ENCODE measurements at regions not wholly inside any gene's neighbourhood (a gene's known extent, or its start where the extent isn't known, plus 50 kb on each side); places are given as distances from the start of the nearest gene placed in this dataset.

DNA sequence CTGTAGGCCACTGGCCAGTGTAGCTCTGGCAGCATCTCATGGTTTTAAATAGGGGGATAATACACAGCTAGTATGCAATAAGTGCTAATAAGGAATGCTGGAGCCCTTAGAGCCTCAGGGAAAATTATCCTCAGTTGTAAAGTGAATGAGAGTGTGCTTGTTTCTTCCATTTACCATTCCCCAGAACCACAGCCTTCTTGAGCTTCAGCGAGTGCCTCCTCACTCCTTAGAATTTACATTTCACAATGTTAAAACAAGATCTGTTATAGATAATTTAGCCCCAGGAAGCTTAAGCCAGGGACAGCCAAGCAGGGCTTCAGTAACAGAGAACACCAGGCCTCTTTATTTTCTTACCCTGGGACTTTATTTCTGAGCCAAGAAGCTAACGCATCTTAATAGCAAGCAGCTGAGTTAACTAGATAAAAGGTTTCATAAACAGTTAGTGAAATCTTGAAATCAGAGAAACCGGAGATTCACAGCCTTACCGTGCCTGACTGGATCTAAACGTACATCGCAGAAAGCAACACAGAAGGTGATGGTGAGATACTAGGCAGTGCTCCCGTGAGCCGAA, 535.2 kb downstream of the TDRD15 start (continued):
- TF ChIP-seq FOXK1 (CRISPR knock-in tag; IDR thresholded peaks at IDR 0.05), result no peak

DNA sequence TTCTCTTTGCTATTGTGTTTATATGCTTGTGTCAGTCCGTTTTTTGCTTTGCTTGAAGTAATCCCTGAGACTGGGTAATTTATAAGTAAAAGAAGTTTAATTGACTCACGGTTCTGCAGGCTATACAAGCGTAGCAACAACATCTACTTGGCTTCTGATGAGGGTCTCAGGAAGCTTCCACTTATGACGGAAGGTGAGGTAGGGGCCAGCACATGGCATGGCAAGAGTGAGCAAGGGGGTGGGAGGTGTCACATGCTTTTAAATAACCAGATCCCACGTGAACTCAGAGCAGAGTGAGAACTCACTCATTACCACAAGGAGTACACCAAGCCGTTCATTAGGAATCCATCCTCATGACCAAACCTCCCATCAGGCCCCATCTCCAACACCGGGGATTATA, 540.3 kb downstream of the TDRD15 start:
- ChIA-PET CTCF (no interaction called here), POLR2A (no interaction called here)
- no peak for ATAC-seq
- peaks cover 4% of the 10 kb centered on the region; the same call in 1 of the 2 replicates for H3K27me3 Mint-ChIP-seq (ENCODE audit: low read depth)
- H3K9me3 Mint-ChIP-seq, result 0 out of 2 replicates have a peak, but pooled peaks cover 3% of the 10 kb centered on the region
- TF ChIP-seq, protein P1, sequence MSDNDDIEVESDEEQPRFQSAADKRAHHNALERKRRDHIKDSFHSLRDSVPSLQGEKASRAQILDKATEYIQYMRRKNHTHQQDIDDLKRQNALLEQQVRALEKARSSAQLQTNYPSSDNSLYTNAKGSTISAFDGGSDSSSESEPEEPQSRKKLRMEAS (CRISPR knock-in tag; IDR thresholded peaks at IDR 0.05), result no peak
- TF ChIP-seq FOXP1 (CRISPR knock-in tag; IDR thresholded peaks at IDR 0.05; ENCODE audit: borderline replicate concordance), result no peak
- TF ChIP-seq TP53 (CRISPR knock-in tag; IDR thresholded peaks at IDR 0.05), result no peak
- TF ChIP-seq, protein P2, sequence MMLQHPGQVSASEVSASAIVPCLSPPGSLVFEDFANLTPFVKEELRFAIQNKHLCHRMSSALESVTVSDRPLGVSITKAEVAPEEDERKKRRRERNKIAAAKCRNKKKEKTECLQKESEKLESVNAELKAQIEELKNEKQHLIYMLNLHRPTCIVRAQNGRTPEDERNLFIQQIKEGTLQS (CRISPR knock-in tag; conservative IDR thresholded peaks at IDR 0.05), result no peak
- TF ChIP-seq PRRX2 (CRISPR knock-in tag; IDR thresholded peaks at IDR 0.05), result no peak
- no peak for TF ChIP-seq GABPB1 (CRISPR knock-in tag; IDR thresholded peaks at IDR 0.05)
- no peak for TF ChIP-seq OVOL2 (CRISPR knock-in tag; IDR thresholded peaks at IDR 0.05; ENCODE audit: borderline replicate concordance)
- TF ChIP-seq, protein P3, sequence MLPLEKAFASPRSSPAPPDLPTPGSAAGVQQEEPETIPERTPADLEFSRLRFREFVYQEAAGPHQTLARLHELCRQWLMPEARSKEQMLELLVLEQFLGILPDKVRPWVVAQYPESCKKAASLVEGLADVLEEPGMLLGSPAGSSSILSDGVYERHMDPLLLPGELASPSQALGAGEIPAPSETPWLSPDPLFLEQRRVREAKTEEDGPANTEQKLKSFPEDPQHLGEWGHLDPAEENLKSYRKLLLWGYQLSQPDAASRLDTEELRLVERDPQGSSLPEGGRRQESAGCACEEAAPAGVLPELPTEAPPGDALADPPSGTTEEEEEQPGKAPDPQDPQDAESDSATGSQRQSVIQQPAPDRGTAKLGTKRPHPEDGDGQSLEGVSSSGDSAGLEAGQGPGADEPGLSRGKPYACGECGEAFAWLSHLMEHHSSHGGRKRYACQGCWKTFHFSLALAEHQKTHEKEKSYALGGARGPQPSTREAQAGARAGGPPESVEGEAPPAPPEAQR (CRISPR knock-in tag; IDR thresholded peaks at IDR 0.05), result no peak
- TF ChIP-seq MYBL2 (CRISPR knock-in tag; IDR thresholded peaks at IDR 0.05), result no peak
- TF ChIP-seq, protein P4, sequence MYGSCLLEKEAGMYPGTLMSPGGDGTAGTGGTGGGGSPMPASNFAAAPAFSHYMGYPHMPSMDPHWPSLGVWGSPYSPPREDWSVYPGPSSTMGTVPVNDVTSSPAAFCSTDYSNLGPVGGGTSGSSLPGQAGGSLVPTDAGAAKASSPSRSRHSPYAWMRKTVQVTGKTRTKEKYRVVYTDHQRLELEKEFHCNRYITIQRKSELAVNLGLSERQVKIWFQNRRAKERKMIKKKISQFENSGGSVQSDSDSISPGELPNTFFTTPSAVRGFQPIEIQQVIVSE (CRISPR knock-in tag; IDR thresholded peaks at IDR 0.05; ENCODE audit: borderline replicate concordance), result no peak
- TF ChIP-seq ELF4 (CRISPR knock-in tag; IDR thresholded peaks at IDR 0.05; ENCODE audit: low read depth), result no peak
- TF ChIP-seq, protein P5, sequence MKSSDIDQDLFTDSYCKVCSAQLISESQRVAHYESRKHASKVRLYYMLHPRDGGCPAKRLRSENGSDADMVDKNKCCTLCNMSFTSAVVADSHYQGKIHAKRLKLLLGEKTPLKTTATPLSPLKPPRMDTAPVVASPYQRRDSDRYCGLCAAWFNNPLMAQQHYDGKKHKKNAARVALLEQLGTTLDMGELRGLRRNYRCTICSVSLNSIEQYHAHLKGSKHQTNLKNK (CRISPR knock-in tag; IDR thresholded peaks at IDR 0.05), result no peak
- no peak overlapping the region for H3K27ac Mint-ChIP-seq
- H3K4me1 Mint-ChIP-seq, result peaks cover 25% of the 10 kb centered on the region
- DNase-seq (ENCODE audit: low spot score), result no peak
- no peak overlapping the region for H3K4me3 Mint-ChIP-seq
- H3K36me3 Mint-ChIP-seq, result no peaks in the 10 kb centered on the region

DNA sequence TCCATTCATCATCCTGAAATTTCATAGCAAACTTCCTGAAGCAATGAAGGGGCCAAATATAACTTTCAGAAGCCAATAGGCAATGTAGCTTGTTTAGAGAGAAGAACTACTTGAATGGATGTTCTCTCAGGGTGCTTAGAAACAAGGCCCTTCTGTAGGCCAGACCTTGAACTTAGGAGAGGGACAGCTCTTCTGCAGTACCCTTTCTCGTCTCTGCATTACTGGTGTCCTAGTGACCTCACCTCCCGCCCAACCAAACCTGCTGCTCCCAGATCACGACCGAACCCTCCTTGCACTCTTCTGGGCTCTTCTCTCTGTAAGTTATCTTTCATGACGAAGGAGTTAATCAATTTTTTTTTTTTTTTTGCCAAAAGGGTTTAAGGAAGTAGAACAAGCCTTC, 543.9 kb downstream of the TDRD15 start:
- no peaks in the 10 kb centered on the region; the same call in 1 of the 2 replicates for H3K27me3 Mint-ChIP-seq (ENCODE audit: low read depth)
- peak overlapping the region; percentile 53; the same call in 1 of the 2 replicates for H3K27ac Mint-ChIP-seq
- no peak for TF ChIP-seq TEAD4 (CRISPR knock-in tag; IDR thresholded peaks at IDR 0.05)
- TF ChIP-seq, protein P6, sequence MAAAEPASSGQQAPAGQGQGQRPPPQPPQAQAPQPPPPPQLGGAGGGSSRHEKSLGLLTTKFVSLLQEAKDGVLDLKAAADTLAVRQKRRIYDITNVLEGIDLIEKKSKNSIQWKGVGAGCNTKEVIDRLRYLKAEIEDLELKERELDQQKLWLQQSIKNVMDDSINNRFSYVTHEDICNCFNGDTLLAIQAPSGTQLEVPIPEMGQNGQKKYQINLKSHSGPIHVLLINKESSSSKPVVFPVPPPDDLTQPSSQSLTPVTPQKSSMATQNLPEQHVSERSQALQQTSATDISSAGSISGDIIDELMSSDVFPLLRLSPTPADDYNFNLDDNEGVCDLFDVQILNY (CRISPR knock-in tag; IDR thresholded peaks at IDR 0.05), result no peak
- TF ChIP-seq, protein P7, sequence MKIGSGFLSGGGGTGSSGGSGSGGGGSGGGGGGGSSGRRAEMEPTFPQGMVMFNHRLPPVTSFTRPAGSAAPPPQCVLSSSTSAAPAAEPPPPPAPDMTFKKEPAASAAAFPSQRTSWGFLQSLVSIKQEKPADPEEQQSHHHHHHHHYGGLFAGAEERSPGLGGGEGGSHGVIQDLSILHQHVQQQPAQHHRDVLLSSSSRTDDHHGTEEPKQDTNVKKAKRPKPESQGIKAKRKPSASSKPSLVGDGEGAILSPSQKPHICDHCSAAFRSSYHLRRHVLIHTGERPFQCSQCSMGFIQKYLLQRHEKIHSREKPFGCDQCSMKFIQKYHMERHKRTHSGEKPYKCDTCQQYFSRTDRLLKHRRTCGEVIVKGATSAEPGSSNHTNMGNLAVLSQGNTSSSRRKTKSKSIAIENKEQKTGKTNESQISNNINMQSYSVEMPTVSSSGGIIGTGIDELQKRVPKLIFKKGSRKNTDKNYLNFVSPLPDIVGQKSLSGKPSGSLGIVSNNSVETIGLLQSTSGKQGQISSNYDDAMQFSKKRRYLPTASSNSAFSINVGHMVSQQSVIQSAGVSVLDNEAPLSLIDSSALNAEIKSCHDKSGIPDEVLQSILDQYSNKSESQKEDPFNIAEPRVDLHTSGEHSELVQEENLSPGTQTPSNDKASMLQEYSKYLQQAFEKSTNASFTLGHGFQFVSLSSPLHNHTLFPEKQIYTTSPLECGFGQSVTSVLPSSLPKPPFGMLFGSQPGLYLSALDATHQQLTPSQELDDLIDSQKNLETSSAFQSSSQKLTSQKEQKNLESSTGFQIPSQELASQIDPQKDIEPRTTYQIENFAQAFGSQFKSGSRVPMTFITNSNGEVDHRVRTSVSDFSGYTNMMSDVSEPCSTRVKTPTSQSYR (CRISPR knock-in tag; IDR thresholded peaks at IDR 0.05), result no peak
- no peak for TF ChIP-seq NR1H2 (CRISPR knock-in tag; IDR thresholded peaks at IDR 0.05)
- TF ChIP-seq, protein P8, sequence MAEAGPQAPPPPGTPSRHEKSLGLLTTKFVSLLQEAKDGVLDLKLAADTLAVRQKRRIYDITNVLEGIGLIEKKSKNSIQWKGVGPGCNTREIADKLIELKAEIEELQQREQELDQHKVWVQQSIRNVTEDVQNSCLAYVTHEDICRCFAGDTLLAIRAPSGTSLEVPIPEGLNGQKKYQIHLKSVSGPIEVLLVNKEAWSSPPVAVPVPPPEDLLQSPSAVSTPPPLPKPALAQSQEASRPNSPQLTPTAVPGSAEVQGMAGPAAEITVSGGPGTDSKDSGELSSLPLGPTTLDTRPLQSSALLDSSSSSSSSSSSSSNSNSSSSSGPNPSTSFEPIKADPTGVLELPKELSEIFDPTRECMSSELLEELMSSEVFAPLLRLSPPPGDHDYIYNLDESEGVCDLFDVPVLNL (CRISPR knock-in tag; IDR thresholded peaks at IDR 0.05; ENCODE audit: borderline replicate concordance, low read depth), result no peak
- TF ChIP-seq, protein P9, sequence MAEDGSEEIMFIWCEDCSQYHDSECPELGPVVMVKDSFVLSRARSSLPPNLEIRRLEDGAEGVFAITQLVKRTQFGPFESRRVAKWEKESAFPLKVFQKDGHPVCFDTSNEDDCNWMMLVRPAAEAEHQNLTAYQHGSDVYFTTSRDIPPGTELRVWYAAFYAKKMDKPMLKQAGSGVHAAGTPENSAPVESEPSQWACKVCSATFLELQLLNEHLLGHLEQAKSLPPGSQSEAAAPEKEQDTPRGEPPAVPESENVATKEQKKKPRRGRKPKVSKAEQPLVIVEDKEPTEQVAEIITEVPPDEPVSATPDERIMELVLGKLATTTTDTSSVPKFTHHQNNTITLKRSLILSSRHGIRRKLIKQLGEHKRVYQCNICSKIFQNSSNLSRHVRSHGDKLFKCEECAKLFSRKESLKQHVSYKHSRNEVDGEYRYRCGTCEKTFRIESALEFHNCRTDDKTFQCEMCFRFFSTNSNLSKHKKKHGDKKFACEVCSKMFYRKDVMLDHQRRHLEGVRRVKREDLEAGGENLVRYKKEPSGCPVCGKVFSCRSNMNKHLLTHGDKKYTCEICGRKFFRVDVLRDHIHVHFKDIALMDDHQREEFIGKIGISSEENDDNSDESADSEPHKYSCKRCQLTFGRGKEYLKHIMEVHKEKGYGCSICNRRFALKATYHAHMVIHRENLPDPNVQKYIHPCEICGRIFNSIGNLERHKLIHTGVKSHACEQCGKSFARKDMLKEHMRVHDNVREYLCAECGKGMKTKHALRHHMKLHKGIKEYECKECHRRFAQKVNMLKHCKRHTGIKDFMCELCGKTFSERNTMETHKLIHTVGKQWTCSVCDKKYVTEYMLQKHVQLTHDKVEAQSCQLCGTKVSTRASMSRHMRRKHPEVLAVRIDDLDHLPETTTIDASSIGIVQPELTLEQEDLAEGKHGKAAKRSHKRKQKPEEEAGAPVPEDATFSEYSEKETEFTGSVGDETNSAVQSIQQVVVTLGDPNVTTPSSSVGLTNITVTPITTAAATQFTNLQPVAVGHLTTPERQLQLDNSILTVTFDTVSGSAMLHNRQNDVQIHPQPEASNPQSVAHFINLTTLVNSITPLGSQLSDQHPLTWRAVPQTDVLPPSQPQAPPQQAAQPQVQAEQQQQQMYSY (CRISPR knock-in tag; IDR thresholded peaks at IDR 0.05), result no peak
- H3K9me3 Mint-ChIP-seq, result 0 out of 2 replicates have a peak, but pooled peaks cover 3% of the 10 kb centered on the region
- no peaks in the 10 kb centered on the region for H3K36me3 Mint-ChIP-seq
- peaks cover 24% of the 10 kb centered on the region for H3K4me1 Mint-ChIP-seq
- CTCF ChIA-PET, result no interaction called here
- ATAC-seq (peak; percentile 81), DNase-seq (ENCODE audit: low spot score) (no peak)
- H3K4me3 Mint-ChIP-seq, result no peak overlapping the region
- POLR2A ChIA-PET, result no interaction called here

Data from WTC11 (cell line).